GM18505 (cell line): ENCODE measurements at regions not wholly inside any gene's neighbourhood (a gene's known extent, or its start where the extent isn't known, plus 50 kb on each side); places are given as distances from the start of the nearest gene placed in this dataset.

ENCODE experiments used
- ATAC-seq: cut with Tn5 transposase; IDR thresholded peaks from one replicate; pipeline ENCODE4 v1.9.1; 2021; ENCODE audit not compliant: unreplicated experiment
- POLR2A ChIP-seq: IDR thresholded peaks from 4 replicates; pipeline ENCODE4 v1.6.1; 2011; ENCODE audit warnings: borderline replicate concordance; ENCODE audit not compliant: insufficient read depth, insufficient read length; ENCODE audit errors: extremely low read depth

- no peak for TF ChIP-seq POLR2A
- ATAC-seq, result no peak
These were observed 1184.6 kb downstream of the FLRT2 start for GRCh38 chr14:86714575-86714974.

DNA sequence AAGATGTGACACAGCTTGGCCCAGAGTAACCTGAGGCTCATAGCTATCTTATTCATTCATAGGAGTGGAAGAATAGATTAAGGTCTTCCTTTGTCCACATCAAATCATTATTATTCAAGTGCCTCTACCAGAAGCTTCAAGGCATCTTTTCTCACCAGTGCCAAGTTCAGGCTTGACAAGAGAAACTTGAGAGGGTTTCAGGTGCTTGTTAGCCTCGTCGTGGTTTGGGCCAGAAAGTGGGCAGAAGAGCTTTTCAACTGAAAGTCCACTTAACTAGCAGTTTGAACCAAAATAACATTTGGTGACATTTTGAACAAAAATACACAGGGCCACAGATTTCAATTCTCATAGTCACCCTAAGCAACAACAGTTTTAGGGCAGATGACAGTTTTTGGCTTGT, 1184.2 kb downstream of the FLRT2 start:
- no peak for ATAC-seq

GRCh38 chr14:86712727-86713126, 1182.8 kb downstream of the FLRT2 start:
- no peak for ATAC-seq
- TF ChIP-seq POLR2A, result no peak

More for the DNA sequence above, 1184.2 kb downstream of the FLRT2 start:
- no peak for TF ChIP-seq POLR2A

DNA sequence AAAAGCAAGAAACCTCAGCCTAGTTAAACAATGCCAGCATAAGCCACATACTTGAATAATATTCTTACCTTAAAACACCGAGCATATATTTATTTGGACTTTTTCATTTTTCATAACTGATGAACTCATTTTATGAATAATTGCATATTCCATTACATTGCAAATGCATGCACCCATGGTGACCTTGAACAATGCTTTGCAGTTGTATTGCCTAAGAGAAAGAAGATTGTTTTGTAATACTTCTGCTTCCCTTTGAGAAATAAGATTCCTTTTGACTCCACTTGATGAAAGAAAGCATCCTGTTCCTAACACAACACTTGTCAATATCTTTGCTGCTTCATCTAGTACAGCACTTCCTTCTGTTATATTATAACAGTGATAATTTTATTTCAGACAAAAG, 1182.2 kb downstream of the FLRT2 start:
- no peak for ATAC-seq
- no peak for TF ChIP-seq POLR2A

DNA sequence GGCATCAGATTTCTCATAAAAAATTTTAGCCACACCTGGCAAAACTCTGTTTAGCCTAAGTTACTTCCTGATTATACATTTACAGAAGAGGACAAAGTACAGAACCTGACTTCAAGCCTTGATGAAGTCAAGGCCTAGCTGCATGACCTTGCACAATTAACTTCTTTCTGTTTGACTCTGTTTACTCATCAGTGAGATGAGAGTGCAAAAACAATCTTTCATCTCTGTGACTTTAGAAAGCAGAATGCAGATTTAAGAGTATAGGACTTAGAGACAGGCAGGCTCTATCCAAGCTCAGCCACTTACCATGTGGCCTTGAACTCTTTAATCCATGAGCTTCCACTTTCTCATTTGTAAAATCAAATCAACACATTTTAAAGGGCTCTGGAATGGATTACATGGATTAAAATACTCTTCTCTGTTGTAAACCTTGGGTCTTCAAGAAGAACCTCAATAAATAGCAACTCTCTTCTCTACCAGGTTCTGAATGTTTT, 1178.9 kb downstream of the FLRT2 start:
- no peak for TF ChIP-seq POLR2A
- ATAC-seq, result no peak

DNA sequence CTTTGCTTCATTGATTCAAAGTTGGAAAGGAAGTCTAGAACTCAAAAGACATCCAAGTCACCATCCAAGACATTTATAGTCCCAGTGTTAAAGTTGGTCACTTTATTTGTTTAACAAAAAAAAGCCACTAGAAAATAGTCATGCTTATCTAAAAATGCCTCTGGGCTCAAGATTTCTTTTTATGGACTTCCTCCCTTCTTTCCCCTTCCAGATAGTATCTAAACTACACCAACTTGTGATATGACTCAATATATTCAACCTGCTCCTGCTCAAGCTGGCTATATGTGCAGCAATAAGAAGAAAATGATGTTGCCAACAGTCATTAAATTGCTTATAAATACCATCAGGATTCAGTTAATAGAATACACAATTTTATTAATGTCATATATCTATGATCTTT, 1177.1 kb downstream of the FLRT2 start:
- TF ChIP-seq POLR2A, result no peak
- no peak for ATAC-seq

DNA sequence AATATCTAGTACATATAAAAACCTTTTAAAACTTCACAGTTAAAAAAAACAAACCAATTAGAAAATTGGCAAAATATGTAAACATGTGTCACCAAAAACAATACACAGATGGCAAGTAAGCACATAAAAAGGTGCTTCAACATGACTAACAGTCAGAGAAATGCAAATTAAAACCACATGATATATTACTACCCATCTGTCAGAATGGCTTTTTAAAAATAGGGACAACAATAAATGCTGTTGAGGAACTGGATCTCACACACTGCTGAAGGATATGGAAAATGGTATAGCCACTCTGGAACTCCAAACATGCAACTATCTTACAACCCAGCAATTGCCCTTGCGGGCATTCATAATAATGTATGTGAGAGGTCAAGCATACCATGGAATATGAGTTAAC, 1153.6 kb downstream of the FLRT2 start:
- no peak for TF ChIP-seq POLR2A
- ATAC-seq, result no peak

- ATAC-seq, result no peak
- TF ChIP-seq POLR2A, result no peak
These were observed 1145.1 kb downstream of the FLRT2 start for GRCh38 chr14:86675059-86675458.

- no peak for TF ChIP-seq POLR2A
- ATAC-seq, result no peak
These were observed 1143.6 kb downstream of the FLRT2 start for GRCh38 chr14:86673523-86673969.

DNA sequence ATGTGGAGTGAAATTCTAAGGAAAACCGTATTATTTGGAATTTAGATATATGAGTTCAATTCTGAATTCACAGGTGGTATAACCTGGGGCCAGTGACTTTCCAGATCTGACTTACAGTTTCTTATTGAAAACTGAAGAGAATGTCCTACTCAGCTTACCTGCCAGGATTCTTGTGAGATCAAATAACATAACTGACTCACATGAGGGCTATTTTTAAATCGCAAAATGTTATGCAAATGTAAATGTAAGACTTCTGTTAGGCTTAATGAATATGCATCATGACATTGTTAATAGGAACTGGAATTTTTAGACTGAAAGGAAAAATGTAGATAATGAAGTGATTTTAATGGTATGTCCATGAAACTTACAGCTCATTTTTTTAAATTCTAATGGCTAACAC, 1142.1 kb downstream of the FLRT2 start:
- no peak for TF ChIP-seq POLR2A
- no peak for ATAC-seq

- ATAC-seq, result no peak
- no peak for TF ChIP-seq POLR2A
These were observed 1136.0 kb downstream of the FLRT2 start for GRCh38 chr14:86665975-86666374.

GRCh38 chr14:86662334-86662733, 1132.4 kb downstream of the FLRT2 start:
- no peak for TF ChIP-seq POLR2A
- no peak for ATAC-seq

GRCh38 chr14:86654558-86655184, 1124.7 kb downstream of the FLRT2 start:
- no peak for ATAC-seq
- TF ChIP-seq POLR2A, result no peak

DNA sequence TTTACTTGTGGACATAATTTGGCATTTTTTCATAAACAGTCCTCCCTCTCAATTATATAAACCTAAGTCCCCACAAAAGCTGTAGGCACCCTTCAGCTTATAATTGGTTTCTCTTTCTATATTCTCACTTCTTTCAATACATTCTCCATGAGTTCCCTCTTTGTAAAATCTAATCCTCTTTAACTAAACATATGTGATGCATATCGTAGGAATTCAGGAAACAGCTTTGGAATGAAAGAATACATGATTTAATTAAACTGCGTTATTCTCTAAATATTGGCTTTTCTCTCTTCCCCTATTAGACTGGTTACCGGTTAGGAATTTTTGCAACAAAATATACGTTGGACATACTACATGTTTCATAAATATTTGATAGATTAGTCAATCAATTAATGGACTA, 1122.6 kb downstream of the FLRT2 start:
- no peak for TF ChIP-seq POLR2A
- ATAC-seq, result no peak

GRCh38 chr14:86646696-86647690, 1117.0 kb downstream of the FLRT2 start:
- TF ChIP-seq POLR2A, result no peak
- no peak for ATAC-seq

GRCh38 chr14:86646125-86646524, 1116.2 kb downstream of the FLRT2 start:
- no peak for TF ChIP-seq POLR2A
- ATAC-seq, result no peak
